Heart right ventricle (tissue), 16 donors: ENCODE measurements at regions not wholly inside any gene's neighbourhood (a gene's known extent, or its start where the extent isn't known, plus 50 kb on each side); places are given as distances from the start of the nearest gene placed in this dataset.

Source experiments
- ATAC-seq, 8 donors: fragments of 200-7000 bp; cut with Tn5 transposase; one replicate each; pipeline ENCODE4 v1.9.1; 2020; ENCODE audit warnings: mild to moderate bottlenecking in 8 of 8, moderate library complexity in 8 of 8, moderate number of reproducible peaks in 1 of 8
- DNase-seq, 2 donors: peaks; one replicate each; pipeline ENCODE4 v3.0.0-alpha.2; 2020
- H3K27ac ChIP-seq, 10 donors: fragments of 200-600 bp; sonication (generic) in 2 of 10; one replicate each; pipeline versions ENCODE4 v1.5.0 to v1.8.0; 2020 to 2022; ENCODE audit warnings: mild to moderate bottlenecking in 3 of 10
- H3K27me3 ChIP-seq, 7 donors: fragments of 200-600 bp; one replicate each; pipeline ENCODE4 v1.8.0; 2021 to 2022; ENCODE audit warnings: mild to moderate bottlenecking in 2 of 7
- H3K36me3 ChIP-seq, 9 donors: fragments of 200-600 bp; sonication (generic) in 1 of 9; one replicate each; pipeline versions ENCODE4 v1.5.0 to v1.8.0; 2020 to 2022; ENCODE audit warnings: mild to moderate bottlenecking in 2 of 9
- H3K4me1 ChIP-seq, 9 donors: fragments of 200-600 bp; sonication (generic) in 1 of 9; one replicate each; pipeline versions ENCODE4 v1.5.0 to v1.8.0; 2020 to 2022; ENCODE audit warnings: mild to moderate bottlenecking in 4 of 9
- H3K4me3 ChIP-seq, 10 donors: fragments of 200-600 bp; sonication (generic) in 2 of 10; one replicate each; pipeline versions ENCODE4 v1.5.0 to v1.8.0; 2020 to 2022; ENCODE audit warnings: mild to moderate bottlenecking in 7 of 10, moderate library complexity in 2 of 10
- H3K9me3 ChIP-seq, 11 donors: fragments of 200-600 bp in 10 of 11; sonication (generic) in 2 of 11; one replicate each; pipeline versions ENCODE4 v1.5.0 to v1.8.0; 2013 to 2022; ENCODE audit warnings: mild to moderate bottlenecking in 2 of 11, control low read depth in 1 of 11, moderate library complexity in 1 of 11
- WGBS, 2 donors: extraction: QIAGEN DNeasy Blood & Tissue Kit; methylation state at CpG; one replicate each; pipeline ENCODE4 v1.1.7; 2013; ENCODE audit warnings: inconsistent platforms in 1 of 2; 5-methylcytosine and 5-hydroxymethylcytosine counted together
- intact Hi-C, 10 donors: fragments of 100-400 bp; cut with DNase I; formaldehyde crosslinking; loops; one replicate each; pipeline versions ENCODE4 v1.11.1 to v1.14.2; 2022
- TF ChIP-seq, protein P1 (sequence below), 9 donors: fragments of 200-600 bp; sonication (generic) in 2 of 9; IDR thresholded peaks; one replicate each; pipeline versions ENCODE4 v1.5.0 to v1.8.0; 2021 to 2022; ENCODE audit warnings: antibody characterized with exemption in 9 of 9, mild to moderate bottlenecking in 5 of 9, moderate library complexity in 1 of 9
- donor health status: Arrhythmogenic right ventricular cardiomyopathy.
- donor health status: ischemic (EF 13 %, LVEDD 7.1; RV severe dilation, severe dysfunction).
- donor health status: healthy with polysubstance abuse.
- donor health status: DM: no; HTN: yes; CAD: no.
- donor health status: DM: no; HTN: no; CAD: no.
- donor health status: ischemic (EF 25% LVEDD 6.9; RV normal size, moderate dysfunction).
- donor health status: ischemic (EF 25% LVEDD 5.7; RV mildly dilated, moderate dysfunction).
- donor health status: healthy.
- donor health status: DM: yes; HTN: yes; CAD: no.
- donor health status: Ischemic cardiomyopathy.
- donor health status: ischemic (EF 35%, LVEDD 5.7; RV mildly dilated, moderate dysfunction).
- donor health status: nonischemic (EF 11% LVEDD 7.7; RV severe dilation, severe dysfunction).
- donor health status: DM: yes; HTN: yes; CAD: no.
- donor health status: PGD.
- donor health status: ischemic (EF 29% LVEDD 5.4; RV normal size, mild dysfunction).
- donor health status: nonischemic (EF 23%, LVEDD 6.1; RV moderate dilation, normal function).

DNA sequence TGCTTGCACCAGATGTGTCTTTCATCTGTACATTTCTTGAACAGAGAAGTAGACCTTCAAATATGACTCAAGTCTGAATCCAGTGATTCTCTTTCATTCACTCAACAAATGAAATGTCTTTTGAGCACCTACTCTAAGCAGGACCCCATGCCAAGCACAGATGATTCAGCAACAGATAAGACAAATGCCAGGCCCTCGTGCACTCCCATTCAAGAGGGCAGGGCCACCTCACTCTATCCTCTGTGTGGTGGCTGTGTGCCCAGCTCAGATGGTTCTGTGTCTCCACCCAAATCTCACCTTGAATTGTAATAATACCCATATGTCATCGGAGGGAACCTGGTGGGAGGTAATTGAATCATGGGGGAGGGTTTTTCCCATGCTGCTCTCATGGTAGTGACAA lies 74.1 kb upstream of the NKD1 start:
- TF ChIP-seq, protein P1, sequence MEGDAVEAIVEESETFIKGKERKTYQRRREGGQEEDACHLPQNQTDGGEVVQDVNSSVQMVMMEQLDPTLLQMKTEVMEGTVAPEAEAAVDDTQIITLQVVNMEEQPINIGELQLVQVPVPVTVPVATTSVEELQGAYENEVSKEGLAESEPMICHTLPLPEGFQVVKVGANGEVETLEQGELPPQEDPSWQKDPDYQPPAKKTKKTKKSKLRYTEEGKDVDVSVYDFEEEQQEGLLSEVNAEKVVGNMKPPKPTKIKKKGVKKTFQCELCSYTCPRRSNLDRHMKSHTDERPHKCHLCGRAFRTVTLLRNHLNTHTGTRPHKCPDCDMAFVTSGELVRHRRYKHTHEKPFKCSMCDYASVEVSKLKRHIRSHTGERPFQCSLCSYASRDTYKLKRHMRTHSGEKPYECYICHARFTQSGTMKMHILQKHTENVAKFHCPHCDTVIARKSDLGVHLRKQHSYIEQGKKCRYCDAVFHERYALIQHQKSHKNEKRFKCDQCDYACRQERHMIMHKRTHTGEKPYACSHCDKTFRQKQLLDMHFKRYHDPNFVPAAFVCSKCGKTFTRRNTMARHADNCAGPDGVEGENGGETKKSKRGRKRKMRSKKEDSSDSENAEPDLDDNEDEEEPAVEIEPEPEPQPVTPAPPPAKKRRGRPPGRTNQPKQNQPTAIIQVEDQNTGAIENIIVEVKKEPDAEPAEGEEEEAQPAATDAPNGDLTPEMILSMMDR (IDR thresholded peaks at IDR 0.05) = no peak
- H3K27me3 ChIP-seq = peaks cover 0 to 58% (median 16%) of the 10 kb centered on the region in 7 donors
- H3K4me3 ChIP-seq = no peak overlapping the region
- intact Hi-C loops = no loop called here
- no peak for ATAC-seq
- WGBS, 2 donors = 74 to 76% methylated on average over 2 of the region's 2 CpGs
- peaks cover 0 to 10% (median 0%) of the 10 kb centered on the region in 11 donors for H3K9me3 ChIP-seq
- H3K36me3 ChIP-seq = no peaks in the 10 kb centered on the region
- no peak overlapping the region for H3K27ac ChIP-seq
- DNase-seq = no peak
- peaks cover 0 to 3% (median 0%) of the 10 kb centered on the region in 9 donors for H3K4me1 ChIP-seq

DNA sequence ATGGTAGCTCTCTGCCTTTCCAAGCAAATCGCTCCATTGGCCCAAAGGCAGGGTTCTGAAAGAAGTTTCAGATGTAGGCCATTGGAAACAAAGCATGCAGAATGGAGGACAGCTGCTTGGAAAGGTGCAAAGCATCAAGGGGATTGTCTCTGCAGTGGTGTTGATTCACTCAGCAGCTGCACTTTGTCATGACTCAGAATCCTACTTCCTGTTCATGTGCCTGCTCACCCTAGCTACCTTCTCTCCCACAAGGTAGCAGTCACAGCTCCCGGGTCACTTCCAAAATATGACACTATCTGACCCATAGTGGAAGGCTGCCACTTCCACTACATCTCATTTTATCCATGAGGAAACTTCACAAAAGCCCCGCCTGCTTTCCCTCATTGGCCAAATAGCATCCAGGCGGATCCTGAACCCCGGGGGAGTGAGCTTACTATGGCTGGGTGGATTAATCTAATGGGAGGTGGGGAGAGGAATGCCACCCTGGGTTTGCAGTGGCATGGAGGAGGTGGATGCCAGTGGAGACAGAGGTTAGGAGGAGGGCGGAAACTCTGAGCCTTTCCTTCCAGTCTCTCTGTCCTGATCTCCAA lies 74.7 kb upstream of the NKD1 start:
- intact Hi-C loops = no loop called here
- peaks cover 0 to 58% (median 23%) of the 10 kb centered on the region in 7 donors for H3K27me3 ChIP-seq
- no peak for DNase-seq
- 62 to 63% methylated on average over 6 of the region's 6 CpGs for WGBS, 2 donors
- H3K36me3 ChIP-seq = no peaks in the 10 kb centered on the region
- ATAC-seq = no peak
- TF ChIP-seq, protein P1 (IDR thresholded peaks at IDR 0.05) = no peak
- H3K4me3 ChIP-seq = no peak overlapping the region
- peaks cover 0 to 10% (median 0%) of the 10 kb centered on the region in 11 donors for H3K9me3 ChIP-seq
- no peak overlapping the region for H3K27ac ChIP-seq
- H3K4me1 ChIP-seq = peaks cover 0 to 3% (median under 1%) of the 10 kb centered on the region in 9 donors

DNA sequence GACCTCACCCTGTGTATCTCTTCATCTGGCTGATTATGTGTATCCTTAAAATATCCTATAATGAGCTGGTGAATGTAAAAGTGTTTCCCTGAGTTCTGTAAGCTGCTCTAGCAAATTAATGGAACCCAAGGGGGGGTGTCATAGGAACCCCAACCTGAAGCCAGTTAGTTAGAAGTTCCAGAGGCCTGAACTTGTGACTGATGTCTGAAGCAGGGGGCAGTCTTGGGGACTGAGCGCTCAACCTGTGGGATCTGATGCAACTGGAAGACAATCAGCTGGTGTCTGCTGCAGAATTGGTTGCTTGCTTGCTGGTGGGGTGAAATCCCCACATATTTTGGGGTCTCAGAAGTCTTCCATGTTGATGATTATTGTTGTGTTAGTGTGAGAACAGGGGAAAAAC lies 75.7 kb upstream of the NKD1 start:
- Histone ChIP-seq H3K27me3 (peaks cover 0 to 62% (median 33%) of the 10 kb centered on the region in 7 donors), H3K36me3 (no peaks in the 10 kb centered on the region), H3K27ac (no peak overlapping the region), H3K4me3 (no peak overlapping the region), H3K9me3 (peaks cover 0 to 10% (median 0%) of the 10 kb centered on the region in 11 donors), H3K4me1 (peaks cover 3 to 9% (median 5%) of the 10 kb centered on the region in 9 donors)
- intact Hi-C loops = no loop called here
- WGBS, 2 donors = 95 to 96% methylated on average over 1 of the region's 1 CpG
- ATAC-seq (no peak), DNase-seq (no peak)
- TF ChIP-seq, protein P1 (IDR thresholded peaks at IDR 0.05) = no peak

DNA sequence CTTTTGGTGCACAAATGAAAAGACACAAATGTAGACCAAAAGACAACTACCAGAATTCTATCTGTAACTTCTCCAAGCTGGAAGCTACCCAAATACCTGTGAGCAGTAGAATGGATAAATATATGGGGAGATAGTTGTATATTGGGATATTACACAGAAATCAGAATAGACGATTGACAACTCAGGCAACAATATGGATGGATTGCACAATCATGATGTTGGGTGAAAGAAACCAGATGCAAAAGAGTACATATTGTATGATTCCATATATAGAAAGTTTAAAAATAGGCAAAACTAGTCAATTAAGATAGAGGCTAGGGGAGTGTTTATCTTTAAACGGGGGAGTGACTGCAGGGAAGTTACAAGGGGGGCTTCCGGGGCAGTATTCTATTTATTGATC lies 77.5 kb upstream of the NKD1 start:
- DNase-seq = no peak
- no peak for ATAC-seq
- TF ChIP-seq, protein P1 (IDR thresholded peaks at IDR 0.05) = no peak
- no peak overlapping the region for H3K4me3 ChIP-seq
- intact Hi-C loops = no loop called here
- no peak overlapping the region for H3K27ac ChIP-seq
- no peaks in the 10 kb centered on the region for H3K36me3 ChIP-seq
- 45 to 48% methylated on average over 3 of the region's 3 CpGs for WGBS, 2 donors
- H3K9me3 ChIP-seq = peaks cover 0 to 10% (median 0%) of the 10 kb centered on the region in 11 donors
- peaks cover 3 to 9% (median 5%) of the 10 kb centered on the region in 9 donors for H3K4me1 ChIP-seq
- peaks cover 0 to 70% (median 48%) of the 10 kb centered on the region in 7 donors for H3K27me3 ChIP-seq
